DND-41 (cell line): ENCODE measurements at regions not wholly inside any gene's neighbourhood (a gene's known extent, or its start where the extent isn't known, plus 50 kb on each side); places are given as distances from the start of the nearest gene placed in this dataset.

Experiments
- ATAC-seq: fragments of 200-7000 bp; cut with Tn5 transposase; 3 replicates; pipeline ENCODE4 v1.9.1; 2021; ENCODE audit warnings: low read depth; ENCODE audit not compliant: insufficient read depth
- DNase-seq: peaks from one replicate; pipeline ENCODE4 v3.0.0-alpha.2; 2020
- H2AFZ ChIP-seq: 2 replicates; pipeline ENCODE4 v1.6.0; 2012; ENCODE audit warnings: low read depth, low read length
- H3K27ac ChIP-seq: 2 replicates; pipeline ENCODE4 v1.5.1; 2012; ENCODE audit warnings: low read length, inconsistent platforms
- H3K27me3 ChIP-seq: fragments of 200-600 bp; sonication (generic); 2 replicates; pipeline ENCODE4 v1.6.0; 2012; ENCODE audit warnings: low read length, mild to moderate bottlenecking, inconsistent platforms; ENCODE audit not compliant: insufficient read depth, poor library complexity
- H3K36me3 ChIP-seq: 2 replicates; pipeline ENCODE4 v1.5.1; 2012; ENCODE audit warnings: low read length, inconsistent platforms; ENCODE audit not compliant: insufficient read depth
- H3K4me1 ChIP-seq: 2 replicates; pipeline ENCODE4 v1.5.1; 2012; ENCODE audit warnings: mild to moderate bottlenecking, low read length; ENCODE audit not compliant: insufficient read depth
- H3K4me2 ChIP-seq: 2 replicates; pipeline ENCODE4 v1.6.0; 2012; ENCODE audit warnings: mild to moderate bottlenecking, moderate library complexity, low read length, inconsistent platforms; ENCODE audit not compliant: insufficient read depth
- H3K4me3 ChIP-seq, 2 experiments: fragments of 200-600 bp in 1 of 2; shearing (Covaris generic) in 1 of 2; 2 replicates each; pipeline ENCODE4 v1.5.1; 2012 to 2016; ENCODE audit warnings: inconsistent platforms in 2 of 2, low read length in 2 of 2, mild to moderate bottlenecking in 2 of 2, low read depth in 1 of 2, moderate library complexity in 1 of 2
- H3K79me2 ChIP-seq: 2 replicates; pipeline ENCODE4 v1.6.0; 2012; ENCODE audit warnings: low read length, inconsistent platforms; ENCODE audit not compliant: insufficient read depth
- H3K9ac ChIP-seq: 2 replicates; pipeline ENCODE4 v1.6.0; 2012; ENCODE audit warnings: low read depth, mild to moderate bottlenecking, inconsistent platforms, low read length, moderate library complexity
- H3K9me3 ChIP-seq: 2 replicates; pipeline ENCODE4 v1.5.1; 2012; ENCODE audit warnings: low read length, moderate library complexity, mild to moderate bottlenecking, inconsistent platforms; ENCODE audit not compliant: insufficient read depth, severe bottlenecking
- H4K20me1 ChIP-seq: 2 replicates; pipeline ENCODE4 v1.6.0; 2012; ENCODE audit warnings: low read length; ENCODE audit not compliant: insufficient read depth
- EZH2 ChIP-seq: IDR thresholded peaks from 3 replicates; pipeline ENCODE4 v1.6.1; 2012; ENCODE audit warnings: borderline replicate concordance, low read depth, mild to moderate bottlenecking, moderate library complexity, low read length, inconsistent platforms; ENCODE audit not compliant: severe bottlenecking
- TF ChIP-seq, protein P1 (sequence below): IDR thresholded peaks from 2 replicates; pipeline ENCODE4 v1.5.1; 2012; ENCODE audit warnings: borderline replicate concordance, low read length, moderate library complexity, mild to moderate bottlenecking; ENCODE audit not compliant: poor library complexity, severe bottlenecking; ENCODE audit errors: extremely low read depth

DNA sequence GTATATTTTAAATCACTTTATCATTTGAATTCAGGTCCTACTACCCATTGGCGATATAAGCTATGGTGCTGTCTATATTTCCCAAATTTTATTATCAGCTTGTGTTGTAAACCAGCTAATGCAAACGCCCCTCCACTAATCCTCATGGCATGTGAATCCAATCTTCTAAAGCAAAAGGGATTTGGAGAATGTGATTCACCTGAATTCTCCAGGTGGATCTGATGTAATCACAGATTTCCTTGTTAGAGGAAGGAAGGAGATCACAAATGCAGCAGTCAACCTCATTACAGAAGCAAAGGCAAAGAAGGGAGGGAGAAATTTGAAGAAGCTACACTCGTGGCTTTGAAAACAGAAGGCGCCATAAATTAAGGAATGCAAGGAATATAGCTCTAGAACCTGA, 431.1 kb upstream of the CDH19 start:
- no peak for TF ChIP-seq EZH2
- TF ChIP-seq, protein P1, sequence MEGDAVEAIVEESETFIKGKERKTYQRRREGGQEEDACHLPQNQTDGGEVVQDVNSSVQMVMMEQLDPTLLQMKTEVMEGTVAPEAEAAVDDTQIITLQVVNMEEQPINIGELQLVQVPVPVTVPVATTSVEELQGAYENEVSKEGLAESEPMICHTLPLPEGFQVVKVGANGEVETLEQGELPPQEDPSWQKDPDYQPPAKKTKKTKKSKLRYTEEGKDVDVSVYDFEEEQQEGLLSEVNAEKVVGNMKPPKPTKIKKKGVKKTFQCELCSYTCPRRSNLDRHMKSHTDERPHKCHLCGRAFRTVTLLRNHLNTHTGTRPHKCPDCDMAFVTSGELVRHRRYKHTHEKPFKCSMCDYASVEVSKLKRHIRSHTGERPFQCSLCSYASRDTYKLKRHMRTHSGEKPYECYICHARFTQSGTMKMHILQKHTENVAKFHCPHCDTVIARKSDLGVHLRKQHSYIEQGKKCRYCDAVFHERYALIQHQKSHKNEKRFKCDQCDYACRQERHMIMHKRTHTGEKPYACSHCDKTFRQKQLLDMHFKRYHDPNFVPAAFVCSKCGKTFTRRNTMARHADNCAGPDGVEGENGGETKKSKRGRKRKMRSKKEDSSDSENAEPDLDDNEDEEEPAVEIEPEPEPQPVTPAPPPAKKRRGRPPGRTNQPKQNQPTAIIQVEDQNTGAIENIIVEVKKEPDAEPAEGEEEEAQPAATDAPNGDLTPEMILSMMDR, result no peak
- Histone ChIP-seq H3K4me2 (no peak overlapping the region), H2AFZ (no peak overlapping the region), H3K4me3 (no peak overlapping the region), H4K20me1 (no peaks in the 10 kb centered on the region), H3K36me3 (no peaks in the 10 kb centered on the region), H3K9ac (no peak overlapping the region), H3K27ac (no peak overlapping the region), H3K9me3 (no peaks in the 10 kb centered on the region), H3K79me2 (no peaks in the 10 kb centered on the region), H3K4me1 (no peaks in the 10 kb centered on the region), H3K27me3 (no peaks in the 10 kb centered on the region)
- ATAC-seq (no peak), DNase-seq (no peak)

DNA sequence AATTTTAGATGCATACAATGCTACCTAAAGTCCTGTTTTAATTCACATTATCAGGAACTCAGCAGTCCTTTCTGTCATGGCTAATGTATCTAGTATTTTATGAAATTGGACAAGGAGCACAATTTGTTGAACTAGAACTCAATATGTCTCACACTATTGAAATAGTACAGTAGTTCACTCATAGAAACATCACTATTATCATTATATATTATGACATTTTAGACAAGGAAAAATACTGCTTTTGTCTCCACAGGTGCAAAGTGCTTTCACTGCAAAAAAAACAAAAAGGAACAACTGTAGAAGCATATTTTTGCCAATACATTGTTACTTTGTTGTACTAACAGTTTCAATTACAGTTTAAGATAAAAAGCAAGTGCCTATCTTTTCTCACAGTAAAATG, 419.2 kb upstream of the CDH19 start:
- Histone ChIP-seq H4K20me1 (no peaks in the 10 kb centered on the region), H3K9me3 (no peaks in the 10 kb centered on the region), H3K4me3 (no peak overlapping the region), H3K4me2 (no peak overlapping the region), H3K4me1 (no peaks in the 10 kb centered on the region), H3K9ac (no peak overlapping the region), H3K27ac (no peak overlapping the region), H3K36me3 (no peaks in the 10 kb centered on the region), H2AFZ (no peak overlapping the region), H3K79me2 (no peaks in the 10 kb centered on the region), H3K27me3 (no peaks in the 10 kb centered on the region)
- TF ChIP-seq, protein P1, result no peak
- TF ChIP-seq EZH2, result no peak
- ATAC-seq (no peak), DNase-seq (no peak)

DNA sequence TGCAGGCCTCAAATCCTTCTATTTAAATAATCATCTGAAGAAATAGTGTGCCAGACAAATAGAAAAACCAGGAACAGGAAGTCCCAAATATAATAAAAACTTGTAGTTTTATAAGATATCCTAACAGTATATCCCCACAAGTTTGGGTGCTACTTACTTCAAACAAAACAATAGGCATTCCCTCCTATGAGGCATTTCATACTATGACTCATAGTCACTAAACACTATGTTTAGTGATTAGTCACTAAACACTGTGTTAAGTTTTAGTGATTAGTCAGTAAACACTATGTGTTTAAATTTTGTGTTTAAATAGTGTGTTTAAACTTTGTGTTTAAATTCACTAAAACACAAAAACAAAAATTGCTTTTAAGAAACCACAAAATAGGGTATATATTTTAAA, 407.0 kb upstream of the CDH19 start:
- Histone ChIP-seq H3K27ac (no peak overlapping the region), H3K36me3 (no peaks in the 10 kb centered on the region), H3K9me3 (no peaks in the 10 kb centered on the region), H3K27me3 (no peaks in the 10 kb centered on the region), H3K4me1 (no peaks in the 10 kb centered on the region), H2AFZ (no peak overlapping the region), H4K20me1 (no peaks in the 10 kb centered on the region), H3K4me3 (no peak overlapping the region), H3K79me2 (no peaks in the 10 kb centered on the region), H3K4me2 (no peak overlapping the region), H3K9ac (no peak overlapping the region)
- no peak for TF ChIP-seq EZH2
- TF ChIP-seq, protein P1, result no peak
- no peak for ATAC-seq
- DNase-seq, result no peak

DNA sequence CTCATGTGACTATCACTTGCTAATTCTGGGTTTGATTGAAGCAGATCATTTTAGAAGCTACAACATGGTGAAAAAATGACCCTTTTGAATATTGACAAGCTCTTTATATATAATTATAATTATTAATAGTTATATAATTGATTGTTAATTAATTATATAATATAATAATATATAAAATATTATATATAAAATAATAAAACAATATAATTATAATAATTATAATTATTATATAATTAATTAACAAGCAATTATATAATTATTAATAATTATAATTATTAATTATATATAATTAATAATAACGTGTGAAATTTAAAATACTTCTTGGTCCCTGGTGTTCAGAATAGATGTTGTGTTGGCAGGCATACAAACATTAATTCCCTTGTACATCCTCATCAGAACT, 404.1 kb upstream of the CDH19 start:
- DNase-seq (no peak), ATAC-seq (no peak)
- Histone ChIP-seq H3K4me1 (no peaks in the 10 kb centered on the region), H3K9ac (no peak overlapping the region), H3K79me2 (no peaks in the 10 kb centered on the region), H3K9me3 (no peaks in the 10 kb centered on the region), H3K27me3 (no peaks in the 10 kb centered on the region), H4K20me1 (no peaks in the 10 kb centered on the region), H3K36me3 (no peaks in the 10 kb centered on the region), H3K4me2 (no peak overlapping the region), H3K4me3 (no peak overlapping the region), H2AFZ (no peak overlapping the region), H3K27ac (no peak overlapping the region)
- TF ChIP-seq, protein P1, result no peak
- TF ChIP-seq EZH2, result no peak
